NOMO-1 treated with DMSO at 0.1 percent for 48 hours (cell line): ENCODE measurements at regions not wholly inside any gene's neighbourhood (a gene's known extent, or its start where the extent isn't known, plus 50 kb on each side); places are given as distances from the start of the nearest gene placed in this dataset.
A peak's percentile ranks its signal among the peaks of the same experiment; 100 is the strongest.
"Not testable (repeated sequence)": the region's sequence is repeated elsewhere in the genome, so short reads cannot be mapped to it uniquely, and the experiment has no call there.

ENCODE experiments used
- DNase-seq: peaks from one replicate; lab custom pipeline; 2025; ENCODE audit not compliant: unreplicated experiment; lab: John Stamatoyannopoulos, UW

DNA sequence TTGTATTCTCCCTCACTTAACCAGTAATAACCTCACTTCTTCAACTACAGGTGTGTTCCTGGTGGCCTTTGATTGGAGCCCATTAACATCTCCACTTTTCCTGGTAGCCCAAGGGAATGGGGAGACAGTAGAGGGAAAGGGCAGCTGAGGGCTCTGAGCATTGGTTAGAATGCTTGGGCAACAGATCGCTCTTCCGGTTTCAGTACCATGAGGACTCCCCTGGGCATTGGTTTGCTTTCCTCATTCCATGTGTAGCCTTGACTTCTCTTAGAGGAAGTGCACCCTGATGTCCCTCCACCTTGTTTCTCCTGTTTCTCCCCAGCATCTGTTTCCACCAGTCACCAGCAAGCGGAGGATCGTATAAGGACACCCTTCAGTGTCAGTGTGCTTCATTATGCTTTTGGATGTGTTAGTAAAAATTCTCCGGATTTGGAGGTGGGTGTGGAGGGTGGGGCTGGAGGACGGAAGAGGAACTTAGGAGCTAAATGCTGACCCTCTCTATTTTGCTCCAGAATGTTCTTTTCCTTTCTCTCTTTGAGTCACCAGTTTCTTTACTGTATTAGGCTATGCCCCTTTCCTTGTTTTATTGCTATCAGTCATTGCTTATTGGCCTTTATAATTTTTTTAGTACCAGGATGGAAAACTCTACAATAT lies 50.6 kb upstream of the ZNG1B start:
- DNase-seq = not testable (repeated sequence)

GRCh38 chr2:113379621-113380020 lies 57.9 kb upstream of the ZNG1B start:
- not testable (repeated sequence) for DNase-seq

DNA sequence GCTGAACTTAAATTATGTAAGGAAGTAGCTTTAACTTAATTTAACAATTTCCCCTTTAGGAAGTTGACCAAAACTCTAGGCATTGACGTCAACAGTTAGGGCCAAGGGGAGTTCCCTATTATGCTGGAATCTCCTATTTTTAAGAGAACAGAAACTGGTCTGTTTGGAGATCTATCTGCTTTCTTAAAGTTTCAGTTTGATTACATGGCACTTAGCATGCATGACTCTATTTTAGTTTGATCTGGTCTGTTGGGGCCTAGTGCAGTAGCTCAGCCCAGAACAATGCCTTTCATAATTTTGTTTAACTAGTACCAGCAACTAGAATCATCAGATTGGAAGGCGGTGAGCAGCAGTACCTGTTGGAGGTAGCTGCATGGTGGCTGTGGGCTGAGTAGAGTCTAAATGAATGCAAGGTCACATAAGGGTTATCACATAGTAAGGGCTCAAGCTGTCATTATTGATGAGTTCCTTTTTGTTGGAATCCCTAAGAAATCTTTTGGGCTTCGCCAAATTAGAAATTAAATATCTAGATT lies 60.5 kb upstream of the ZNG1B start:
- DNase-seq = no peak

DNA sequence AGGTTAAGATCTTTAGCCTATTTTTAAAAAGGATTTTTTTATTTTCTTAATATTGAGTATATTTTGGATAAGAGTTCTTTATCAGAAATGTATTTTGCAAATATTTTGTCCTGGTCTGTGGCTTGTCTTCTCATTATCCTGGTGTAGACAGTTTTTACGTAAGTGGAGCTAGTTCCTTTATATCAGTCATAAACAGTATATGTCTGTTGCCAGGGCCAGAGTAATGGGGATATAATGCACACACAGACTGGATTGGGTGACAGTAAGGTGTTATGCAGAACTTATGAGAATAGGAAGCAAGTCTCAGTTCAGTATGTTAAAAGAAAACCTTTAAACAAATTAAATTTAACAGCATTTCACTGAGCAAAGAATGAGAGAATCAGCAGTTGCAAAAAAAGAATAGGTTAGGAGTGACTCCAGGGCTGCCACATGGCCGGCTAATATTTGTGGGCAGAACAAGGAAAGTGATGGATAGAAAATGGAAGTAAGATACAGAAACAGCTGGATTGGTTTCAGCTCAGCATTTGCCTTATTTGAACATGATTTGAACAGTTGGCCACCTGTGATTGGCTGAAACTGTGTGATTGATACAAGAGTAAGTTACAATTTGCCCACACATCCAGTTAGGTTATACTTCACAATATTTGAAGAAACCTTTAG lies 61.1 kb upstream of the ZNG1B start:
- no peak for DNase-seq

DNA sequence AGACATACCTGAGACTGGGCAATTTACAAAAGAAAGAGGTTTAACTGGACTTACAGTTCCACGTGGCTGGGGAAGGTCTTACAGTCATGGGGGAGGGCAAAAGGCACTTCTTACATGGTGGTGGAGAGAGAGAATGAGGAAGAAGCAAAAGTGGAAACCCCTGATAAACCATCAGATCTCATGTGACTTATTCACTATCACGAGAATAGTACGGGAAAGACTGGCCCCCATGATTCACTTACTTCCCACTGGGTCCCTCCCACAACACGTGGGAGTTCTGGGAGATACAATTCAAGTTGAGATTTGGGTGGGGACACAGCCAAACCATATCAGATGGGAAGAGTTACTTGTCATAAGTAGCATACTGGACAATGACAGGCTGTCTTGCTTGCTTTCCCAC lies 62.6 kb upstream of the ZNG1B start:
- not testable (repeated sequence) for DNase-seq

DNA sequence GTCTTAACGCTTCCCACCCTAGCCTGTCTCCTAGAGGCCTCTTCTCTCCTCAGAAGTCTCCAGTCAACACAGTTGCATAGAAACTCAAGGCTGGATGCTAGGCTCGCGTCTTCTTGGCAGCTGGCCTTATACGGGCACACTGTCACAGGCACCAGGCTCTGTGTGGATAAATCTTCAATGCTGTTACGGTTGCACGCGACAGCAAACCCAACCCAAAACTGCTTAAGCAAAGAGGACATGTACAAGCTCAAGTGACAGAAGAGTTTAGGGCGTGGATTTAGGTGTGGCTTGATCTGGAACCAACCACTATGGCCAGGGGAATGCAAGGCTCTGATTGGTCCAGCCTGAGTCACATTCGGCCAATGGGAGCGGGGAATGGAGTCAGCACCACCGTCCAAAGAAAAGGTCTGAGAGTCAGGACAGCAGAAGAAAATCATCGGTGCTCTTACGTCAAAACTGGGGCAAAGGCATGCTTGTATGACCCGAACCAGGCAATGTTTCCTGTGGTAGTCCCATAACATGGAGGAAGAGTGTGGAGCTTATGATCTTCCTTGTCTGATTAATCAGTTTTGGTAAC lies 65.1 kb upstream of the ZNG1B start:
- DNase-seq = not testable (repeated sequence)

GRCh38 chr2:113370478-113371091 lies 66.9 kb upstream of the ZNG1B start:
- DNase-seq = no peak

DNA sequence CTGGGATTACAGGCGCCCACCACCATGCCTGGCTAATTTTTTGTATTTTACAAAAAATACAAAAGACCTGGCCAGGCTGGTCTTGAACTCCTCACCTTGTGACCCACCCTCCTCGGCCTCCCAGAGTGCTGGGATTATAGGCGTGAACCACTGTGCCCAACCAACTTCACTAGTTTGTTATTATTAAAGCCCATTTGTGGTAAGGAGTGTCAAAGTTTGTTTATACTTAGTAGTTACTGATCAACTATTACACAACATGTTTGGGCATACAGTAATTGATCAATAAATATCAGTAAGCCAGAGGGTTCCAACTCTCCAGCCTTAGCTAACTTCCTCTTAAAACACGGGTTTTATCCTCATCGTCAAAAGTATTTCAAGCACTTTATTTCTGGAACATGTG lies 67.5 kb upstream of the ZNG1B start:
- DNase-seq = no peak

GRCh38 chr2:113368581-113368980 lies 68.9 kb upstream of the ZNG1B start:
- DNase-seq = not testable (repeated sequence)

DNA sequence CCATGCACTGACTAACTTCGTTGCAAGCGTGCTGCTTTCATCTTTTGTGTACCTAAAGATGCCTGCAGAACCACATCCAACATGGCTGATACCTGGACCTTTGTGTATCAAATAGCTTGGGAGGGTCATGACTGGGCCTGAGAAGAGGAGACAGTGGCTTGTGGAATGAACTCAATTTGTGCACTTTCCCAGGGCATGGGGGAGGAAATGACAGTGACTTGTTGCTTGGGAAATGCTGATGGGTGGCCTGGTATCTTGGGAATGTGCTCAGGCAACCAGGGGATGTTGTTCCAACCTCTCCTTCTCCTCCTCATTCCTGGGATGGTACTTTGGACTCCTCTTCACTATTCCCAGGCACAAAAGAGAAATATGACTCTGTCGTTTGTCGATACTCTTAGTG lies 70.7 kb upstream of the ZNG1B start:
- not testable (repeated sequence) for DNase-seq

GRCh38 chr2:113365791-113366190 lies 71.7 kb upstream of the ZNG1B start:
- DNase-seq = peak; percentile 76

- not testable (repeated sequence) for DNase-seq
Observed at GRCh38 chr2:113365290-113365689, 72.2 kb upstream of the ZNG1B start.

DNA sequence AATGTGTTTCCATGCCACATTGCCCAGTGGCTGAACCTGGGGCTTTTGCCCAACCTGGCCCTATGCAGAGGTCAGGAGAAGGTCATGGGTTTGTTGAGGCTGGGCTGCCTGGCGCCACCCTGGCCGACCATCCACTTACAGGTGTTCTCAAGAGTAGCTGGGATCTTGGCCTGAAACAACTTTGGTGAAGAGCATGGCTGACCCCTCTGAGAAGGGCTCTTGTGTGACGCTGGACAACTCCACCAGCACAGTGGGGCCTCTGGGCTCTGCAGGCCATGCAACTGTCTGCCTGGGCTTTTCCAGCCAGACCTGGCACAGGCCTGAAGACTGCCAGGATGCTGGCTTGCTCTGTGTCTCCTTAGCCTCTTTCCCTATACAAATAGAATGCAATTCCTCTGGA lies 76.4 kb upstream of the ZNG1B start:
- no peak for DNase-seq

GRCh38 chr2:113357071-113357470 lies 78.3 kb upstream of the PAX8 start:
- no peak for DNase-seq

DNA sequence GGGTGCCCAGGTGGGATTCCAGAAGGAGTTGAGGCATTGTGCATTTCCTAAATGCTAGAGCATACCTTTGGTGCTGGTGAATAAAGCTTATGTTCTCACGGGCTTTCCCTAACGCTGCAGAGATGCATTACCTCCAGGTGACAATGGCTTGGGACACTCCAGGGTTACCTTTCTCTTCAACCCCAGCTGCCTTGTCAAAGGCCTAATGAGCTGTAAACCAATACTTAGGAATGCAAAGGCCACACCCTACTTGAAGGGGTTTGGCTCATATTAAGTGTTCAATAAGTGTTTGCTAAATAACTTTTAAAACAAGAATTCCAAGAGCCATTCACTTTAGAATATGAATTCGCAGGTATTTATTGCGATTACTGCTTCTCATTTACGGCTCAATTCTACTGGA lies 77.6 kb upstream of the PAX8 start:
- DNase-seq = not testable (repeated sequence)

GRCh38 chr2:113355339-113356015 lies 76.8 kb upstream of the PAX8 start:
- DNase-seq = not testable (repeated sequence)

DNA sequence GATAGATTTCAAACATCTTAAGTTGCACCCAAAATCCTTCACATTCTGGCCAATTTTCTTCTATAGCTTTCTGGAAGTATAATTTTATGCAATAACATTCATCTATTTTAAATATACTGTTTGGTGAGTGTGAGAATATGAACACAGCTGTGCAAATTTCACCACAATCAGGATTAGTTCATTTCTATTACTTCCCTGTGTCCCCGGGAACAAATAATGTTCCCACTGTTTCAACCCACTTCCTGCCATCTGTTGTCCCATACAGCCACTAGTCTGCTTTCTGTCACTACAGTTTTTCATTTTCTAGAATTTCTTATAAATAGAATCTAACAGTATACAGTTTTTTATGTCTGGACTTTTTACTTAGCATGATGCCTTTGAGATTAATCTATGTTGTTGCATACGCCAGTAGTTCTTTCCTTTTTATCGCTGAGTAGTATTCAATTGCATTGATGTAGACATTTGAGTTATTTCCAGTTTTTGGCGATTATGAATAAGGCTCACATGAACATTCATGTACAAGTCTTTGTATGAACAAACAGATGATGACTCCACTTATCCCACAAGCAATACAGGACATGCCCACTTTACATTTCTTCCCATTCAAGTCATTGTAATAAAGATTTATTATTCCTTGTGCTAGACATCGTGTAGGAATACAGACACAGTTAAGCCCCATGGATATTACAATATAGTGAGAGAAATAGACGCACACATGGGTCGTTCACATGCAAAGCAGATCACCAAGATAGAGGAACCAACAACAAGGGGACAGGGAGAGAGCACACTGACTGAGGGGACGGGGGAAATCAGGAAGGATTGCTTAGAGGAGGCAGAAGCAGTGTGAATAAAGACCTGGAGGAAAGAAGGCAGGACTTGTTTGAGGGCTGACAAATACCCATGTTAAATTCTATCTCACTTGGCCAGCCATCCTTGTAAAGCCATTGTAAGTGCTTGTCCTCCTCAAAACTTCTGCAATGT lies 72.9 kb upstream of the PAX8 start:
- DNase-seq = no peak

DNA sequence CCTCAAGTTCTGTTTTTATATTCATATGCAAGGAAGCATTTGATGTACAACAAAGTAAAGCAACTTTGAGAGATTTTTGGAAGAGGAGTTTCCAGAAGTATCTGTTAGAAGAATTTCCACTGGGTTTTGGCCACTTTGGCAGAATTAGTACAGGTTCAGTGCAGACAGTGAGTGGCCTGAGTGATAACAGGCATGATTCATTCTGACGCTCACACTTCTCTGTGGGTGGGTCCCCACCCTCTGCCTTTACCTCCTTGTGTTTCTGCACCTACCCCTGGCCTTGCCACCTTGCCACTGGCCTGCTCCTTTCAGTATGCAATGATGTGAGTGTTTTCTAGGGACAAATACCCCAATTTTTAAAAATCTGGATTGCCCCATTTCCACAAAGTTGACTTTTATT lies 65.1 kb upstream of the PAX8 start:
- DNase-seq = not testable (repeated sequence)

DNA sequence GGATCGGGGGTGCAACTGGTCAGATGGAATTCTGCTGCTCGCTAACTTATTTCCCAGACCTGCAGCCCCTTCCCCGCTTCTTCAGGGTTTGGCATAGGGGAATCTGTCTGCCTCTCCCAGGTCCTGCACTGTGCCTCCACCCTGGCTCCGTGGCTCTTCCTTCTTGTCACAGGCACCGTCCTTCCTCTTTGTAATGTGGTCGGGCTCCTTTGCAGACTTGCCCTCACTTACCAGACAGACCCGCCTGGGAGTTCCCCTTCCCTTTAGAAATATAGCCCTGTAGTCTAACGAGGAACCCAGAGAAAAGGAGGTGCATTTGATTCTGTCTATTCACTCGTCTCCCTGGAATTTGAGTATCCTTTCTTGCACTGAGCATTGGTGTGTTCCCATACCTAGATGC lies 63.9 kb upstream of the PAX8 start:
- DNase-seq = peak; percentile 87

DNA sequence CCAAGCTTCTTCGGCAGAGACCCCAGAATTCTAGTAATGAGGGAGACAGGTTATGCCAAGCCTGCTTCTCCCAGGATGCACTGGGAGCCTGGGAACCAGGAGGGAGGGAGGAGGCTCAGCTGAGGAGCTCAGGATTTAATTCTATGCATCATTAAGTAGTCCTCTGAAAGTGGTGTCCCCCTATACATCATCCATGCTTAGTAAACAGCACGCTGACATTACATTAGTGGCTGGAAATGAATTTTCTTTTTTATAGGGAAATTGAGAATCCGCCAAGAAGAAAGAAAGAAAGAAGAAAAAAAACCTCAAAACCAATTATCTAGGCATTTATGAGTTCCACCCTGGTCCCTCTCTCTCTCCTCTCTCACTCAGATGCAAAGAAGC lies 63.1 kb upstream of the PAX8 start:
- not testable (repeated sequence) for DNase-seq
